Astrocyte (in vitro differentiated cells and primary cell): ENCODE measurements at regions not wholly inside any gene's neighbourhood (a gene's known extent, or its start where the extent isn't known, plus 50 kb on each side); places are given as distances from the start of the nearest gene placed in this dataset.
A peak's percentile ranks its signal among the peaks of the same experiment; 100 is the strongest.

Experiments
- DNase-seq: peaks from one replicate; pipeline ENCODE4 v3.0.0-alpha.2; 2010; ENCODE audit warnings: low read depth
- FAIRE-seq: peaks from 2 replicates; lab custom pipeline; 2011; peaks lifted over from hg19 to GRCh38; lab: Jason Lieb, UNC
- H2AFZ ChIP-seq: 2 replicates; pipeline ENCODE4 v1.6.0; 2012; ENCODE audit warnings: low read depth, low read length, inconsistent platforms
- H3K27ac ChIP-seq: 2 replicates; pipeline ENCODE4 v1.5.1; 2011; ENCODE audit warnings: low read depth, low read length, inconsistent platforms
- H3K27me3 ChIP-seq: 2 replicates; pipeline ENCODE4 v1.6.0; 2011; ENCODE audit warnings: low read length, inconsistent platforms; ENCODE audit not compliant: insufficient read depth
- H3K36me3 ChIP-seq: 2 replicates; pipeline ENCODE4 v1.5.1; 2011; ENCODE audit warnings: low read length, inconsistent platforms; ENCODE audit not compliant: insufficient read depth
- H3K4me1 ChIP-seq: 2 replicates; pipeline ENCODE4 v1.5.1; 2011; ENCODE audit warnings: low read length, inconsistent platforms; ENCODE audit not compliant: insufficient read depth
- H3K4me2 ChIP-seq: 2 replicates; pipeline ENCODE4 v1.6.0; 2012; ENCODE audit warnings: low read length, inconsistent platforms
- H3K4me3 ChIP-seq: 2 replicates; pipeline ENCODE4 v1.5.1; 2011; ENCODE audit warnings: low read depth, mild to moderate bottlenecking, low read length, inconsistent platforms; ENCODE audit not compliant: insufficient read depth
- H3K79me2 ChIP-seq: 2 replicates; pipeline ENCODE4 v1.6.0; 2012; ENCODE audit warnings: mild to moderate bottlenecking, low read length, inconsistent platforms; ENCODE audit not compliant: insufficient read depth
- H3K9ac ChIP-seq: 2 replicates; pipeline ENCODE4 v1.6.0; 2012; ENCODE audit warnings: mild to moderate bottlenecking, low read length, inconsistent platforms
- H3K9me3 ChIP-seq: 2 replicates; pipeline ENCODE4 v1.5.1; 2012; ENCODE audit warnings: low read depth, mild to moderate bottlenecking, low read length, inconsistent platforms; ENCODE audit not compliant: insufficient read depth
- H4K20me1 ChIP-seq: 2 replicates; pipeline ENCODE4 v1.6.0; 2012; ENCODE audit warnings: low read length, inconsistent platforms; ENCODE audit not compliant: insufficient read depth
- H3K27ac Mint-ChIP-seq: one replicate; pipeline ENCODE4 v1.8.0; 2021; ENCODE audit warnings: mild to moderate bottlenecking, mixed read lengths; ENCODE audit not compliant: unreplicated experiment
- H3K27me3 Mint-ChIP-seq: one replicate; pipeline ENCODE4 v1.8.0; 2021; ENCODE audit warnings: low read depth, mixed read lengths; ENCODE audit not compliant: unreplicated experiment
- H3K36me3 Mint-ChIP-seq: one replicate; pipeline ENCODE4 v1.8.0; 2021; ENCODE audit warnings: low read depth, mixed read lengths; ENCODE audit not compliant: unreplicated experiment
- H3K4me1 Mint-ChIP-seq: one replicate; pipeline ENCODE4 v1.8.0; 2021; ENCODE audit warnings: low read depth, mixed read lengths; ENCODE audit not compliant: unreplicated experiment
- H3K4me3 Mint-ChIP-seq: one replicate; pipeline ENCODE4 v1.8.0; 2021; ENCODE audit warnings: mild to moderate bottlenecking, moderate library complexity, mixed read lengths; ENCODE audit not compliant: unreplicated experiment
- H3K9me3 Mint-ChIP-seq: one replicate; pipeline ENCODE4 v1.8.0; 2021; ENCODE audit warnings: mild to moderate bottlenecking, mixed read lengths; ENCODE audit not compliant: unreplicated experiment
- EZH2 ChIP-seq: IDR thresholded peaks from 2 replicates; pipeline ENCODE4 v1.6.1; 2012; ENCODE audit warnings: mild to moderate bottlenecking, low read length, inconsistent platforms; ENCODE audit not compliant: insufficient read depth
- TF ChIP-seq, protein P1 (sequence below): IDR thresholded peaks from 2 replicates; pipeline ENCODE4 v1.5.1; 2011; ENCODE audit warnings: low read depth, mild to moderate bottlenecking, inconsistent platforms, low read length, moderate library complexity; ENCODE audit not compliant: insufficient read depth

DNA sequence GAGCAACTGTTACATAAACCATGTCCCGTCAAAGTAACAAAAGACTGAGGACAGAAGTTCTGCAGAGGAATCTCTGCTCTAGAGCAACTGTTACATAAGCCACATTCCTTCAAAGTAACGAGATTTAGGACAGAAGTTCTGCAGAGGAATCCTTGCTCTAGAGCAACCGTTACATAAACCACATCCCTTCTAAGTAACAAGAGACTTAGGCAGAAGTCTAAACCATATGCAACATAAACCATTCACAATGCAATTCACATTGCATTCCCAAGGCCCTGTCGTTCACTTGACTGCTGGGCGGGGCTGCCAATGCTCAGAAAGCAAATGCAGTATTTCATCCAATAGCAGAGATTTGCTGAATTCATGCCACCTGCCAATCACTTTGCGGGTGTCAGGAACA is 124.4 kb upstream of the PUDP start:
- Mint-ChIP-seq H3K4me1 (no peaks in the 10 kb centered on the region), H3K27me3 (no peaks in the 10 kb centered on the region), H3K4me3 (no peak overlapping the region), H3K36me3 (no peaks in the 10 kb centered on the region), H3K27ac (no peak overlapping the region), H3K9me3 (no peaks in the 10 kb centered on the region)
- TF ChIP-seq, protein P1, sequence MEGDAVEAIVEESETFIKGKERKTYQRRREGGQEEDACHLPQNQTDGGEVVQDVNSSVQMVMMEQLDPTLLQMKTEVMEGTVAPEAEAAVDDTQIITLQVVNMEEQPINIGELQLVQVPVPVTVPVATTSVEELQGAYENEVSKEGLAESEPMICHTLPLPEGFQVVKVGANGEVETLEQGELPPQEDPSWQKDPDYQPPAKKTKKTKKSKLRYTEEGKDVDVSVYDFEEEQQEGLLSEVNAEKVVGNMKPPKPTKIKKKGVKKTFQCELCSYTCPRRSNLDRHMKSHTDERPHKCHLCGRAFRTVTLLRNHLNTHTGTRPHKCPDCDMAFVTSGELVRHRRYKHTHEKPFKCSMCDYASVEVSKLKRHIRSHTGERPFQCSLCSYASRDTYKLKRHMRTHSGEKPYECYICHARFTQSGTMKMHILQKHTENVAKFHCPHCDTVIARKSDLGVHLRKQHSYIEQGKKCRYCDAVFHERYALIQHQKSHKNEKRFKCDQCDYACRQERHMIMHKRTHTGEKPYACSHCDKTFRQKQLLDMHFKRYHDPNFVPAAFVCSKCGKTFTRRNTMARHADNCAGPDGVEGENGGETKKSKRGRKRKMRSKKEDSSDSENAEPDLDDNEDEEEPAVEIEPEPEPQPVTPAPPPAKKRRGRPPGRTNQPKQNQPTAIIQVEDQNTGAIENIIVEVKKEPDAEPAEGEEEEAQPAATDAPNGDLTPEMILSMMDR = no peak
- no peak for TF ChIP-seq EZH2
- Histone ChIP-seq H2AFZ (no peak overlapping the region), H3K27me3 (no peaks in the 10 kb centered on the region), H4K20me1 (no peaks in the 10 kb centered on the region), H3K4me2 (no peak overlapping the region), H3K9ac (no peak overlapping the region), H3K36me3 (no peaks in the 10 kb centered on the region), H3K9me3 (no peaks in the 10 kb centered on the region), H3K4me3 (no peak overlapping the region), H3K79me2 (no peaks in the 10 kb centered on the region), H3K4me1 (no peaks in the 10 kb centered on the region), H3K27ac (no peak overlapping the region)
- peak; percentile 37 for FAIRE-seq
- no peak for DNase-seq

DNA sequence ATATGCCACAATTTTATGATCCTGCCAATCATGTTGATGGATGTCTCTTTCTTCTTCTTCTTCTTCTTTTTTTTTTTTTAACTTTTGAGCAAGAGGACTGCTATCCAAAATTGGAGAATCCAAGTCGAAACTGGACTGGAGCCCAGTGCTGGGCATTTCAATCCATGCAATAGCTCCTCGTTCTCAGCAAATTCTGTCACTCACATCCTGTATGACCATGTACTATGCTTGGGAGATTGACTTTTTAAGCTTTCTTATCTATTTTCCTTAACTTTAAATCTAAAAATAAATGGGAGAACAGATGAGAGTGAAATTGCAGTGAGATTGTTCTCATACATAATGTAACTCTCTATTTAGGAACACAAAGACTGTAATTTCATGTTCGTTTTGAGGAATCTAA is 123.0 kb upstream of the PUDP start:
- no peak overlapping the region for H3K4me3 ChIP-seq
- peak; percentile 60 for FAIRE-seq
- TF ChIP-seq EZH2 = no peak
- TF ChIP-seq, protein P1 = no peak

DNA sequence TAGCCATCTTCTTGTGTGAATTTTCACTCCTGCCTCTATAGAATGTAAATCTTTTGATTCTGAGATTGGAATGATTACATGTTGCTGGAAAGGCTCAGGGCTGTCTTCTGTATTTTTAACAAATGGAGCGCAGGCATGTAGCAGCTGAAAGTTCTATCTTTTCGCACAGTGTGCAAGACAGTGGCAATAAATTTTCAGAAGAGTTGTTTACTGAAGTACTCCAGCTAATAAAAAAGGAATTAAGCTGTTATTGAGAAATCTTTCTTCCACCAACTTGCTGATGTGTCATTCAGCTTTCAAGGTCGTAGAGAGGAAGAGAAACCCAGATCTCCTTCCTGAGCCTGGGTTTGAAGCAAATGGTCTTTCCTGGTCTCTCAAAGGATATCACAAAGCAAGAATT is 122.0 kb upstream of the PUDP start:
- FAIRE-seq (peak; percentile 93), DNase-seq (no peak)
- H3K27ac Mint-ChIP-seq = no peak overlapping the region

More for the DNA sequence above, 123.0 kb upstream of the PUDP start:
- H3K27ac Mint-ChIP-seq = no peak overlapping the region
- H3K27me3 ChIP-seq = no peaks in the 10 kb centered on the region
- no peaks in the 10 kb centered on the region for H3K36me3 ChIP-seq
- no peaks in the 10 kb centered on the region for H3K9me3 ChIP-seq
- H3K4me2 ChIP-seq = no peak overlapping the region
- H3K27me3 Mint-ChIP-seq = no peaks in the 10 kb centered on the region
- H3K9me3 Mint-ChIP-seq = no peaks in the 10 kb centered on the region
- no peak overlapping the region for H3K9ac ChIP-seq
- H3K27ac ChIP-seq = no peak overlapping the region
- no peaks in the 10 kb centered on the region for H3K79me2 ChIP-seq
- no peak overlapping the region for H2AFZ ChIP-seq
- no peak overlapping the region for H3K4me3 Mint-ChIP-seq
- DNase-seq = no peak
- no peaks in the 10 kb centered on the region for H3K4me1 ChIP-seq
- H3K36me3 Mint-ChIP-seq = no peaks in the 10 kb centered on the region
- H4K20me1 ChIP-seq = no peaks in the 10 kb centered on the region
- no peaks in the 10 kb centered on the region for H3K4me1 Mint-ChIP-seq

More for the DNA sequence above, 122.0 kb upstream of the PUDP start:
- no peak overlapping the region for H3K4me3 ChIP-seq
- H3K9me3 ChIP-seq = no peaks in the 10 kb centered on the region
- H3K4me3 Mint-ChIP-seq = no peak overlapping the region
- no peaks in the 10 kb centered on the region for H3K4me1 Mint-ChIP-seq
- no peaks in the 10 kb centered on the region for H3K9me3 Mint-ChIP-seq
- no peaks in the 10 kb centered on the region for H3K27me3 ChIP-seq
- no peaks in the 10 kb centered on the region for H3K36me3 ChIP-seq
- no peaks in the 10 kb centered on the region for H4K20me1 ChIP-seq
- H3K9ac ChIP-seq = no peak overlapping the region
- no peak overlapping the region for H3K4me2 ChIP-seq
- H3K4me1 ChIP-seq = no peaks in the 10 kb centered on the region
- H3K36me3 Mint-ChIP-seq = no peaks in the 10 kb centered on the region
- no peak overlapping the region for H2AFZ ChIP-seq
- H3K27me3 Mint-ChIP-seq = no peaks in the 10 kb centered on the region
- no peak overlapping the region for H3K27ac ChIP-seq
- no peaks in the 10 kb centered on the region for H3K79me2 ChIP-seq
- TF ChIP-seq, protein P1 = no peak
- TF ChIP-seq EZH2 = no peak
